Liver (tissue), 8 donors: ENCODE measurements at regions not wholly inside any gene's neighbourhood (a gene's known extent, or its start where the extent isn't known, plus 50 kb on each side); places are given as distances from the start of the nearest gene placed in this dataset.

ENCODE experiments used
- DNase-seq: peaks from one replicate; pipeline ENCODE4 v3.0.0-alpha.2; 2017; ENCODE audit warnings: low spot score
- H3K27ac ChIP-seq, 2 donors: one replicate each; pipeline ENCODE4 v1.7.0; 2013; ENCODE audit warnings: inconsistent platforms in 2 of 2, low read length in 2 of 2, control low read depth in 1 of 2, low read depth in 1 of 2, mild to moderate bottlenecking in 1 of 2
- H3K27me3 ChIP-seq, 4 donors: one replicate each; pipeline versions ENCODE4 v1.6.1 to v1.7.0; 2013; ENCODE audit warnings: low read length in 3 of 4, inconsistent platforms in 1 of 4, mild to moderate bottlenecking in 1 of 4, moderate library complexity in 1 of 4; ENCODE audit not compliant: control insufficient read depth in 4 of 4, insufficient read depth in 4 of 4
- H3K36me3 ChIP-seq, 4 donors: one replicate each; pipeline versions ENCODE4 v1.6.1 to v1.7.0; 2013; ENCODE audit warnings: low read length in 3 of 4, mild to moderate bottlenecking in 3 of 4, low read depth in 1 of 4, moderate library complexity in 1 of 4; ENCODE audit not compliant: control insufficient read depth in 4 of 4, insufficient read depth in 3 of 4
- H3K4me1 ChIP-seq, 4 donors: one replicate each; pipeline versions ENCODE4 v1.6.1 to v1.7.0; 2013; ENCODE audit warnings: low read length in 3 of 4, mild to moderate bottlenecking in 3 of 4, moderate library complexity in 1 of 4; ENCODE audit not compliant: control insufficient read depth in 4 of 4, insufficient read depth in 4 of 4
- H3K4me3 ChIP-seq, 3 donors: one replicate each; pipeline versions ENCODE4 v1.6.1 to v1.7.0; 2013; ENCODE audit warnings: low read length in 3 of 3, control low read depth in 1 of 3, low read depth in 1 of 3, mild to moderate bottlenecking in 1 of 3
- H3K9ac ChIP-seq, 2 donors: one replicate each; pipeline ENCODE4 v1.7.0; 2013; ENCODE audit warnings: low read length in 2 of 2, mild to moderate bottlenecking in 2 of 2, moderate library complexity in 2 of 2, control low read depth in 1 of 2, low read depth in 1 of 2
- H3K9me3 ChIP-seq, 4 donors: one replicate each; pipeline versions ENCODE4 v1.6.1 to v1.7.0; 2013; ENCODE audit warnings: low read length in 3 of 4; ENCODE audit not compliant: control insufficient read depth in 4 of 4
- EGR1 ChIP-seq, 2 donors: IDR thresholded peaks; 2 replicates each; pipeline ENCODE4 v1.6.1; 2016 to 2018; ENCODE audit warnings: antibody characterized with exemption in 2 of 2, low read depth in 2 of 2
- FOXA1 ChIP-seq: IDR thresholded peaks from 2 replicates; pipeline ENCODE4 v1.6.1; 2016; ENCODE audit warnings: antibody characterized with exemption
- FOXA2 ChIP-seq: IDR thresholded peaks from 2 replicates; pipeline ENCODE4 v1.6.1; 2016; ENCODE audit warnings: antibody characterized with exemption
- GABPA ChIP-seq, 2 donors: IDR thresholded peaks in 1 of 2; conservative IDR thresholded peaks in 1 of 2; 2 replicates each; pipeline ENCODE4 v1.6.1; 2016; ENCODE audit warnings: antibody characterized with exemption in 2 of 2, mild to moderate bottlenecking in 1 of 2, moderate library complexity in 1 of 2
- HNF4A ChIP-seq, 2 donors: conservative IDR thresholded peaks; 2 replicates each; pipeline ENCODE4 v1.6.1; 2016; ENCODE audit warnings: antibody characterized with exemption in 2 of 2, mild to moderate bottlenecking in 2 of 2
- HNF4G ChIP-seq: IDR thresholded peaks from 2 replicates; pipeline ENCODE4 v1.6.1; 2016; ENCODE audit warnings: antibody characterized with exemption
- JUND ChIP-seq, 2 donors: IDR thresholded peaks; 2 replicates each; pipeline ENCODE4 v1.6.1; 2016; ENCODE audit warnings: antibody characterized with exemption in 2 of 2
- NR2F2 ChIP-seq: IDR thresholded peaks from 2 replicates; pipeline ENCODE4 v1.6.1; 2016; ENCODE audit warnings: antibody characterized with exemption
- RAD21 ChIP-seq, 2 donors: IDR thresholded peaks; 2 replicates each; pipeline ENCODE4 v1.6.1; 2016; ENCODE audit warnings: antibody characterized with exemption in 2 of 2, mild to moderate bottlenecking in 2 of 2
- RXRA ChIP-seq, 2 donors: IDR thresholded peaks; 2 replicates each; pipeline ENCODE4 v1.6.1; 2017 to 2018; ENCODE audit warnings: antibody characterized with exemption in 2 of 2, mild to moderate bottlenecking in 1 of 2
- SP1 ChIP-seq: IDR thresholded peaks from 2 replicates; pipeline ENCODE4 v1.6.1; 2018; ENCODE audit warnings: antibody characterized with exemption, mild to moderate bottlenecking
- TAF1 ChIP-seq: conservative IDR thresholded peaks from 2 replicates; pipeline ENCODE4 v1.6.1; 2016; ENCODE audit warnings: antibody characterized with exemption, mild to moderate bottlenecking
- YY1 ChIP-seq: IDR thresholded peaks from 2 replicates; pipeline ENCODE4 v1.6.1; 2016; ENCODE audit warnings: antibody characterized with exemption, mild to moderate bottlenecking
- WGBS: extraction: QIAGEN DNeasy Blood & Tissue Kit; methylation state at CpG from one replicate; pipeline ENCODE4 v1.1.7; 2013; 5-methylcytosine and 5-hydroxymethylcytosine counted together
- TF ChIP-seq, protein P1 (sequence below): IDR thresholded peaks from 2 replicates; pipeline ENCODE4 v1.6.1; 2016; ENCODE audit warnings: antibody characterized with exemption
- TF ChIP-seq, protein P2 (sequence below): IDR thresholded peaks from 2 replicates; pipeline ENCODE4 v1.6.1; 2016; ENCODE audit warnings: antibody characterized with exemption, mild to moderate bottlenecking
- TF ChIP-seq, protein P3 (sequence below): fragments of 150-350 bp; IDR thresholded peaks from 2 replicates; pipeline ENCODE4 v1.5.1; 2017; ENCODE audit warnings: improper control_type of control experiment, low read depth, low read length; ENCODE audit not compliant: missing input control
- TF ChIP-seq, protein P4 (sequence below): IDR thresholded peaks from 2 replicates; pipeline ENCODE4 v1.6.1; 2016; ENCODE audit warnings: antibody characterized with exemption
- TF ChIP-seq, protein P5 (sequence below): IDR thresholded peaks from 2 replicates; pipeline ENCODE4 v1.6.1; 2016; ENCODE audit warnings: antibody characterized with exemption
- donor health status: healthy.
- donor health status: healthy.
- donor health status: healthy.
- donor health status: healthy.
- donor health status: healthy.

DNA sequence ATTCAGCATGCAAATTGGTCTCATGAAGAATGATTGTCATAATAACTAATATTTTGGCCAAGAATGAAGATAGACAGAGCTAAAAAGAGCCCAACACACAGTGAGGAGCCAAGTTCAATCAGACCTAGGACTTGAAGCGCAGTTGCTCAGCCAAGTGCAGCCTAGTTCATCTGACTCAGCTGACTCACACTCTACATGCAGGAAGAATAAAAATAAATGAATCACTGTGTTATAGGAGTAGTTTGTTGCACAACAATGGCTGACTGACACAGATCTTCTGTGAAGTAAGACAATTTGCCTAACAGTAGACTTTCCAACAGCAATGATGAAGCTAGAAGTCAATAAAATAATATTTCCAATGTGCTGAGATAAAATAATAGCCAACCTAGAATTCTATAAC is 261.5 kb downstream of the CEMIP2 start (continued):
- TF ChIP-seq, protein P1, sequence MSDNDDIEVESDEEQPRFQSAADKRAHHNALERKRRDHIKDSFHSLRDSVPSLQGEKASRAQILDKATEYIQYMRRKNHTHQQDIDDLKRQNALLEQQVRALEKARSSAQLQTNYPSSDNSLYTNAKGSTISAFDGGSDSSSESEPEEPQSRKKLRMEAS, result no peak
- TF ChIP-seq EGR1 (IDR thresholded peaks at IDR 0.05; ENCODE audit: low read depth in 2 of 2), result no peak

DNA sequence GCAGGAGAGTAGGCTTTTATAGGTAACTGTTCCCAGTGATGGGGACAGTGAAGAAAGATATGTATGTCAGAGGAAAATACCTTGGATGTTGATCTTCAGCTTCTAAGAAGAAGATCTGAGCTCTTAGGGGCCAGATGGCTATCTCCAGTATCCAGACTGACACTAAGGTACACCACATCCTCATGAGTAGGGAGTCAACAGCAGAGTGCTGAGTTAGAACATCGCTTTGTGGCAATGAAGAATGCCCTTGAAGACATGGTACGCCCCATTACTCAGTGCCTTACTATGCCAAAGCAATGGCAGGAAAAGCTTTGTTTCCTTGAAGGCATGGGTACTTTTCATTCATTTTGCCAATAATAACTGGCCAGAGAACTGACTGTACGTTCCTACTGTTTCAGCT is 263.7 kb downstream of the CEMIP2 start:
- Histone ChIP-seq H3K9me3 (no peaks in the 10 kb centered on the region), H3K4me1 (no peaks in the 10 kb centered on the region), H3K9ac (no peak overlapping the region), H3K27me3 (no peaks in the 10 kb centered on the region), H3K4me3 (no peak overlapping the region), H3K27ac (no peak overlapping the region), H3K36me3 (no peaks in the 10 kb centered on the region)
- no peak for TF ChIP-seq NR2F2
- TF ChIP-seq RXRA (IDR thresholded peaks at IDR 0.05), result no peak
- TF ChIP-seq EGR1 (IDR thresholded peaks at IDR 0.05; ENCODE audit: low read depth in 2 of 2), result no peak
- TF ChIP-seq, protein P2, sequence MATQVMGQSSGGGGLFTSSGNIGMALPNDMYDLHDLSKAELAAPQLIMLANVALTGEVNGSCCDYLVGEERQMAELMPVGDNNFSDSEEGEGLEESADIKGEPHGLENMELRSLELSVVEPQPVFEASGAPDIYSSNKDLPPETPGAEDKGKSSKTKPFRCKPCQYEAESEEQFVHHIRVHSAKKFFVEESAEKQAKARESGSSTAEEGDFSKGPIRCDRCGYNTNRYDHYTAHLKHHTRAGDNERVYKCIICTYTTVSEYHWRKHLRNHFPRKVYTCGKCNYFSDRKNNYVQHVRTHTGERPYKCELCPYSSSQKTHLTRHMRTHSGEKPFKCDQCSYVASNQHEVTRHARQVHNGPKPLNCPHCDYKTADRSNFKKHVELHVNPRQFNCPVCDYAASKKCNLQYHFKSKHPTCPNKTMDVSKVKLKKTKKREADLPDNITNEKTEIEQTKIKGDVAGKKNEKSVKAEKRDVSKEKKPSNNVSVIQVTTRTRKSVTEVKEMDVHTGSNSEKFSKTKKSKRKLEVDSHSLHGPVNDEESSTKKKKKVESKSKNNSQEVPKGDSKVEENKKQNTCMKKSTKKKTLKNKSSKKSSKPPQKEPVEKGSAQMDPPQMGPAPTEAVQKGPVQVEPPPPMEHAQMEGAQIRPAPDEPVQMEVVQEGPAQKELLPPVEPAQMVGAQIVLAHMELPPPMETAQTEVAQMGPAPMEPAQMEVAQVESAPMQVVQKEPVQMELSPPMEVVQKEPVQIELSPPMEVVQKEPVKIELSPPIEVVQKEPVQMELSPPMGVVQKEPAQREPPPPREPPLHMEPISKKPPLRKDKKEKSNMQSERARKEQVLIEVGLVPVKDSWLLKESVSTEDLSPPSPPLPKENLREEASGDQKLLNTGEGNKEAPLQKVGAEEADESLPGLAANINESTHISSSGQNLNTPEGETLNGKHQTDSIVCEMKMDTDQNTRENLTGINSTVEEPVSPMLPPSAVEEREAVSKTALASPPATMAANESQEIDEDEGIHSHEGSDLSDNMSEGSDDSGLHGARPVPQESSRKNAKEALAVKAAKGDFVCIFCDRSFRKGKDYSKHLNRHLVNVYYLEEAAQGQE, result no peak
- no peak for TF ChIP-seq TAF1
- TF ChIP-seq, protein P3, sequence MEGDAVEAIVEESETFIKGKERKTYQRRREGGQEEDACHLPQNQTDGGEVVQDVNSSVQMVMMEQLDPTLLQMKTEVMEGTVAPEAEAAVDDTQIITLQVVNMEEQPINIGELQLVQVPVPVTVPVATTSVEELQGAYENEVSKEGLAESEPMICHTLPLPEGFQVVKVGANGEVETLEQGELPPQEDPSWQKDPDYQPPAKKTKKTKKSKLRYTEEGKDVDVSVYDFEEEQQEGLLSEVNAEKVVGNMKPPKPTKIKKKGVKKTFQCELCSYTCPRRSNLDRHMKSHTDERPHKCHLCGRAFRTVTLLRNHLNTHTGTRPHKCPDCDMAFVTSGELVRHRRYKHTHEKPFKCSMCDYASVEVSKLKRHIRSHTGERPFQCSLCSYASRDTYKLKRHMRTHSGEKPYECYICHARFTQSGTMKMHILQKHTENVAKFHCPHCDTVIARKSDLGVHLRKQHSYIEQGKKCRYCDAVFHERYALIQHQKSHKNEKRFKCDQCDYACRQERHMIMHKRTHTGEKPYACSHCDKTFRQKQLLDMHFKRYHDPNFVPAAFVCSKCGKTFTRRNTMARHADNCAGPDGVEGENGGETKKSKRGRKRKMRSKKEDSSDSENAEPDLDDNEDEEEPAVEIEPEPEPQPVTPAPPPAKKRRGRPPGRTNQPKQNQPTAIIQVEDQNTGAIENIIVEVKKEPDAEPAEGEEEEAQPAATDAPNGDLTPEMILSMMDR, result no peak
- TF ChIP-seq, protein P4, sequence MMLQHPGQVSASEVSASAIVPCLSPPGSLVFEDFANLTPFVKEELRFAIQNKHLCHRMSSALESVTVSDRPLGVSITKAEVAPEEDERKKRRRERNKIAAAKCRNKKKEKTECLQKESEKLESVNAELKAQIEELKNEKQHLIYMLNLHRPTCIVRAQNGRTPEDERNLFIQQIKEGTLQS, result no peak
- TF ChIP-seq HNF4A (conservative IDR thresholded peaks at IDR 0.05), result no peak
- no peak for TF ChIP-seq JUND (IDR thresholded peaks at IDR 0.05)
- TF ChIP-seq YY1, result no peak
- TF ChIP-seq, protein P5, sequence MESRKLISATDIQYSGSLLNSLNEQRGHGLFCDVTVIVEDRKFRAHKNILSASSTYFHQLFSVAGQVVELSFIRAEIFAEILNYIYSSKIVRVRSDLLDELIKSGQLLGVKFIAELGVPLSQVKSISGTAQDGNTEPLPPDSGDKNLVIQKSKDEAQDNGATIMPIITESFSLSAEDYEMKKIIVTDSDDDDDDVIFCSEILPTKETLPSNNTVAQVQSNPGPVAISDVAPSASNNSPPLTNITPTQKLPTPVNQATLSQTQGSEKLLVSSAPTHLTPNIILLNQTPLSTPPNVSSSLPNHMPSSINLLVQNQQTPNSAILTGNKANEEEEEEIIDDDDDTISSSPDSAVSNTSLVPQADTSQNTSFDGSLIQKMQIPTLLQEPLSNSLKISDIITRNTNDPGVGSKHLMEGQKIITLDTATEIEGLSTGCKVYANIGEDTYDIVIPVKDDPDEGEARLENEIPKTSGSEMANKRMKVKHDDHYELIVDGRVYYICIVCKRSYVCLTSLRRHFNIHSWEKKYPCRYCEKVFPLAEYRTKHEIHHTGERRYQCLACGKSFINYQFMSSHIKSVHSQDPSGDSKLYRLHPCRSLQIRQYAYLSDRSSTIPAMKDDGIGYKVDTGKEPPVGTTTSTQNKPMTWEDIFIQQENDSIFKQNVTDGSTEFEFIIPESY, result no peak
- TF ChIP-seq FOXA1, result no peak
- no peak for TF ChIP-seq SP1
- TF ChIP-seq GABPA (IDR thresholded peaks at IDR 0.05 in 1 of 2, conservative IDR thresholded peaks at IDR 0.05 in 1 of 2), result no peak
- TF ChIP-seq FOXA2, result no peak
- no peak for TF ChIP-seq RAD21 (IDR thresholded peaks at IDR 0.05)
- no peak for TF ChIP-seq HNF4G
- 87% methylated on average over 3 of the region's 3 CpGs for WGBS
- DNase-seq, result no peak
